ENCODE measurements at regions not wholly inside any gene's neighbourhood (a gene's known extent, or its start where the extent isn't known, plus 50 kb on each side); places are given as distances from the start of the nearest gene placed in this dataset.

DNA sequence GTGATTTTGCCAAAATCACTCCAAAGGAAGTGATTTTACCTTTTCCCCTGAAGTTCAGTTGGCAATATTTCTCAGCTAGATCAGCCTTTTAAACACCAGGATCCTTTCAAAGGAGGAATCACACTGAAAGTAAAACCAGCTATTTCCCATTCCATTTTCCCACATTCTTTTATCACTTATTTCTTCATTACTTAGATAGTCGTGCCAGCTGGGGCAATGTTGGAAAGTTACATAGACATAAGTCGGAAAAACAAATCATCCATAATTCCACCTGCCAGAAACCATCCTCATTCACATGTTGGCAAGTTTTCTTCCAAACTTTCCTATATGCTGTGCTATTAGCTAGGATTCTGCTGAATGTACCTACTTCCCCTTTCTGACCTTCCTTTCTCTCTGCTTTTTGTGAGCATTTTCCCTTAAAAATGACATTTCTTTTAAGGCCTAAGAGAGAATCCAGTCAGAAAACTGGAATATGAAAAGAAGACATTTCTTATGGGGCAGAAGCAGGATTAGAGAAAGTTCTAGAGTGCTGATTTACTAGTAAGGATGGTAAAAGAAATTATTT is 170.0 kb upstream of the STK17B start:
- Histone ChIP-seq H3K9me3 (no peaks in the 10 kb centered on the region), H3K36me3 (no peaks in the 10 kb centered on the region), H3K27ac (no peak overlapping the region), H3K4me1 (no peaks in the 10 kb centered on the region), H3K27me3 (no peaks in the 10 kb centered on the region), H3K4me3 (no peak overlapping the region)
- intact Hi-C loops (cut with DNase I): no loop called here
- no peak for DNase-seq (ENCODE audit: extremely low spot score in 2 of 2)
- TF ChIP-seq POLR2A (IDR thresholded peaks at IDR 0.05): no peak
- TF ChIP-seq, protein P1, sequence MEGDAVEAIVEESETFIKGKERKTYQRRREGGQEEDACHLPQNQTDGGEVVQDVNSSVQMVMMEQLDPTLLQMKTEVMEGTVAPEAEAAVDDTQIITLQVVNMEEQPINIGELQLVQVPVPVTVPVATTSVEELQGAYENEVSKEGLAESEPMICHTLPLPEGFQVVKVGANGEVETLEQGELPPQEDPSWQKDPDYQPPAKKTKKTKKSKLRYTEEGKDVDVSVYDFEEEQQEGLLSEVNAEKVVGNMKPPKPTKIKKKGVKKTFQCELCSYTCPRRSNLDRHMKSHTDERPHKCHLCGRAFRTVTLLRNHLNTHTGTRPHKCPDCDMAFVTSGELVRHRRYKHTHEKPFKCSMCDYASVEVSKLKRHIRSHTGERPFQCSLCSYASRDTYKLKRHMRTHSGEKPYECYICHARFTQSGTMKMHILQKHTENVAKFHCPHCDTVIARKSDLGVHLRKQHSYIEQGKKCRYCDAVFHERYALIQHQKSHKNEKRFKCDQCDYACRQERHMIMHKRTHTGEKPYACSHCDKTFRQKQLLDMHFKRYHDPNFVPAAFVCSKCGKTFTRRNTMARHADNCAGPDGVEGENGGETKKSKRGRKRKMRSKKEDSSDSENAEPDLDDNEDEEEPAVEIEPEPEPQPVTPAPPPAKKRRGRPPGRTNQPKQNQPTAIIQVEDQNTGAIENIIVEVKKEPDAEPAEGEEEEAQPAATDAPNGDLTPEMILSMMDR (IDR thresholded peaks at IDR 0.05): no peak
- no peak for TF ChIP-seq POLR2AphosphoS5 (IDR thresholded peaks at IDR 0.05; ENCODE audit: insufficient read depth in 1 of 2, low read depth in 1 of 2)

DNA sequence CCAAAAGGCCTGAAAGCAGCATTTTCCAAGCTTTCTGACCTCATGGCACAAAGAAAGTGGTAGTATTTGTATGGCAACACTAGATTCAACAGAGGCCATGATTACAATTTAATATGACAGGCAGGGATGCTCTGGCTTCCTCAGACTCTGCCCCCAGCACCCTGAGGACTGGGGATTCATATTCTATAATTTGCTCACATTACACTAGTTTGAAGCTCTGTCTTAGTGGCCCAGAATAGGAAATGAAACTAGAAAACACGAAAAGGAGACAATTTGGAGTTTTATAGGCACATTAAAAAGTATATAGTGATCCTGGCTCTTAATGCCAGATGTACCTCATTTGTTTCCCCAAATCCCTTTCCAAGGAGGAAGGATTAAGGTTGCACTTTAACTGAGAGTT is 173.0 kb upstream of the STK17B start:
- intact Hi-C loops (cut with DNase I): no loop called here
- TF ChIP-seq, protein P1 (IDR thresholded peaks at IDR 0.05): no peak
- no peak for TF ChIP-seq POLR2AphosphoS5 (IDR thresholded peaks at IDR 0.05; ENCODE audit: insufficient read depth in 1 of 2, low read depth in 1 of 2)
- TF ChIP-seq POLR2A (IDR thresholded peaks at IDR 0.05): no peak
- Histone ChIP-seq H3K9me3 (no peaks in the 10 kb centered on the region), H3K36me3 (no peaks in the 10 kb centered on the region), H3K27ac (no peak overlapping the region), H3K4me1 (no peaks in the 10 kb centered on the region), H3K4me3 (no peak overlapping the region), H3K27me3 (no peaks in the 10 kb centered on the region)
- DNase-seq (ENCODE audit: extremely low spot score in 2 of 2): no peak

DNA sequence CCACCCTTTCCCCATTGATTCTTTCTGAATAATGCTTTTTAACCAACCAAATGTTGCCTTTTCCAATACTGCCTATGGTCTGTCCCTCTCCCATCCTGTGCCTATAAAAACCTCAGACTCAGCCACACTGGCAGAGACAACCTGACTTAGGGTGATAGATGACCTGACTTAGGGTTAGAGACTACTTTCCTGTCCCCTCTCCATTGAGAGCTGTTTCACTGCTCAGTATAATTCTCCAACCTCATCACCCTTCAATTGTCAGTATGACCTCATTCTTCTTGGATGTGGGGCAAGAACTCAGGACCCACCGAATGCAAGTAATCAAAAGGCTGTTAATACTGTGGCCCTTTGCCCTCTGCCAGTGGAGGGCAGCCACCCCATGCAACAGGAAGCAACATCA is 182.3 kb upstream of the STK17B start:
- Histone ChIP-seq H3K36me3 (no peaks in the 10 kb centered on the region), H3K4me3 (no peak overlapping the region), H3K9me3 (no peaks in the 10 kb centered on the region), H3K4me1 (no peaks in the 10 kb centered on the region), H3K27ac (no peak overlapping the region), H3K27me3 (no peaks in the 10 kb centered on the region)
- no peak for TF ChIP-seq POLR2A (IDR thresholded peaks at IDR 0.05)
- no peak for TF ChIP-seq POLR2AphosphoS5 (IDR thresholded peaks at IDR 0.05; ENCODE audit: insufficient read depth in 1 of 2, low read depth in 1 of 2)
- TF ChIP-seq, protein P1 (IDR thresholded peaks at IDR 0.05): no peak
- intact Hi-C loops (cut with DNase I): no loop called here
- no peak for DNase-seq (ENCODE audit: extremely low spot score in 2 of 2)

DNA sequence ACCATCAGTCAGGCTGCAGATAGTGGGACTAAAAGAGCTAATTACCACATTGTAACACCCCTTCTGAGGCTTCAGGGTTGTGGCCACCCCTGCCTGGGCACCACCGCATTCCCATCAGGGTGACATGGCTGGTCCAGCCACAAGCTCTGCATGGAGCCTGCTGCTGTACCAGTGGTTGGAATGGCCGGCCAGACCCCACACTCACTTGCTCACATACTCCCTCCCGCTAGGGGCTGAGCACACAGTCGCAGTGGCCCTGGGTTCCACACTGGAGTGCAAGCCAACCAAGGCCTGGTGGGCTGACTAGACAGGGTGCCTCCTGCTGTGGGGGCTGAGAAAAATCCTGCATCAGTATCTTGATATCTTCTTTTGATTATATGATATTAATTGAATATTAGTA is 182.8 kb upstream of the STK17B start:
- Histone ChIP-seq H3K9me3 (no peaks in the 10 kb centered on the region), H3K36me3 (no peaks in the 10 kb centered on the region), H3K4me1 (no peaks in the 10 kb centered on the region), H3K4me3 (no peak overlapping the region), H3K27me3 (no peaks in the 10 kb centered on the region), H3K27ac (no peak overlapping the region)
- DNase-seq (ENCODE audit: extremely low spot score in 2 of 2): no peak
- TF ChIP-seq, protein P1 (IDR thresholded peaks at IDR 0.05): no peak
- no peak for TF ChIP-seq POLR2A (IDR thresholded peaks at IDR 0.05)
- TF ChIP-seq POLR2AphosphoS5 (IDR thresholded peaks at IDR 0.05; ENCODE audit: insufficient read depth in 1 of 2, low read depth in 1 of 2): no peak
- intact Hi-C loops (cut with DNase I): no loop called here

DNA sequence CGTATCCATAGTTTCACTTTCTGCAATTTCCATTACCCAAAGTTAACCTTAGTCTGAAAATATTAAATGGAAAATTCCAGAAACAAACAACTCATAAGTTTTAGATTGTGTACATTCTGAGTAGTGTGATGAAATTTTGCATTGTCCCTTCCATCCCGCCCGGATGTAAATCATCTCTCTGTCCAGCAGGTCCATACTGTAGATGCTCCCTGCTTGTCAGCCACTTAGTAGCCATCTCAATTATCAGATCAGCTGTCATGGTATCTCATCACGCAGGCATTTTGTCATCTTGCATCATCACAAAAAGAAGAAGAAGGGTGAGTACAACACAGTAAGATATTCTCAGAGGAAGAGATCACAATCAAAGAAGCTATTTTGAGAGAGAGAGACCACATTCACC is 185.0 kb upstream of the STK17B start:
- TF ChIP-seq POLR2A (IDR thresholded peaks at IDR 0.05) (no peak), POLR2AphosphoS5 (IDR thresholded peaks at IDR 0.05; ENCODE audit: insufficient read depth in 1 of 2, low read depth in 1 of 2) (no peak)
- TF ChIP-seq, protein P1 (IDR thresholded peaks at IDR 0.05): no peak
- no peaks in the 10 kb centered on the region for H3K36me3 ChIP-seq
- H3K27me3 ChIP-seq: no peaks in the 10 kb centered on the region
- H3K27ac ChIP-seq: no peak overlapping the region
- no peak overlapping the region for H3K4me3 ChIP-seq
- no peaks in the 10 kb centered on the region for H3K9me3 ChIP-seq
- no peak for DNase-seq (ENCODE audit: extremely low spot score in 2 of 2)
- no peaks in the 10 kb centered on the region for H3K4me1 ChIP-seq
- intact Hi-C loops (cut with DNase I): no loop called here

All from vagina (tissue), 2 donors.